Muscle of leg (tissue), 3 donors: ENCODE measurements at regions not wholly inside any gene's neighbourhood (a gene's known extent, or its start where the extent isn't known, plus 50 kb on each side); places are given as distances from the start of the nearest gene placed in this dataset.
"Not testable (repeated sequence)": the region's sequence is repeated elsewhere in the genome, so short reads cannot be mapped to it uniquely, and the experiment has no call there.

Experiments used
- DNase-seq: peaks from one replicate; pipeline ENCODE4 v3.0.0; 2013
- H3K27ac ChIP-seq: one replicate; pipeline ENCODE4 v1.5.1; 2013; ENCODE audit warnings: mild to moderate bottlenecking, low read length, control low read depth
- H3K27me3 ChIP-seq: one replicate; pipeline ENCODE4 v1.6.1; 2013; ENCODE audit warnings: low read length; ENCODE audit not compliant: control insufficient read depth, insufficient read depth
- H3K36me3 ChIP-seq: one replicate; pipeline ENCODE4 v1.6.1; 2013; ENCODE audit warnings: low read length; ENCODE audit not compliant: control insufficient read depth, insufficient read depth
- H3K4me1 ChIP-seq: one replicate; pipeline ENCODE4 v1.6.1; 2013; ENCODE audit warnings: low read length; ENCODE audit not compliant: control insufficient read depth, insufficient read depth
- H3K4me3 ChIP-seq: one replicate; pipeline ENCODE4 v1.5.1; 2013; ENCODE audit warnings: low read length, control low read depth
- H3K9me3 ChIP-seq: replicated peaks from 2 replicates; pipeline ENCODE4 v1.6.1; 2013; ENCODE audit warnings: low read depth, low read length; ENCODE audit not compliant: control insufficient read depth
- WGBS: methylation state at CpG from one replicate; pipeline ENCODE4 v1.1.5; 2013; ENCODE audit warnings: missing lambda C conversion rate; ENCODE audit not compliant: insufficient coverage; 5-methylcytosine and 5-hydroxymethylcytosine counted together

DNA sequence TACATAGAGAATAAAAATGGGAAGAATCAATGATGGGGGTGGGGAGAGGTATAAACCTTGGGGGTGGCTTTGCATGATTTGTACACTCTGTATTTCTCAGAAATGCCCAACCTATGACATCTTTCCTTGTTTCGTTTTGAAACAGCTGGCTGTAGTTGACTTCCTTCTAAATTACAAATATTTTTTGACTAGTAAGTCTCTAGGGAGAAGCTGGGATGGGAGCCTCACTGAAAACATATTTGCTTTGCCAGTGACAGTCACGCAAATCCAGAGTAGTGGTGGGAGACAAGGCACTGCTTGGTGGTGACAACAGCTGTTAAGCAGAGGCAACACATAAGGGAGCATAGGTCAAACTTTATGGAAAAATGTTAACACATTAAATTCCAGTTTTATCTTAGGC is 440.5 kb downstream of the SEMA3D start:
- Histone ChIP-seq H3K4me3 (no peak overlapping the region), H3K4me1 (peaks cover 4% of the 10 kb centered on the region), H3K27ac (peak overlapping the region; percentile 78), H3K9me3 (no peaks in the 10 kb centered on the region), H3K36me3 (no peaks in the 10 kb centered on the region), H3K27me3 (no peaks in the 10 kb centered on the region)
- peak; percentile 88 for DNase-seq
- 0% methylated on average over 1 of the region's 2 CpGs for WGBS

DNA sequence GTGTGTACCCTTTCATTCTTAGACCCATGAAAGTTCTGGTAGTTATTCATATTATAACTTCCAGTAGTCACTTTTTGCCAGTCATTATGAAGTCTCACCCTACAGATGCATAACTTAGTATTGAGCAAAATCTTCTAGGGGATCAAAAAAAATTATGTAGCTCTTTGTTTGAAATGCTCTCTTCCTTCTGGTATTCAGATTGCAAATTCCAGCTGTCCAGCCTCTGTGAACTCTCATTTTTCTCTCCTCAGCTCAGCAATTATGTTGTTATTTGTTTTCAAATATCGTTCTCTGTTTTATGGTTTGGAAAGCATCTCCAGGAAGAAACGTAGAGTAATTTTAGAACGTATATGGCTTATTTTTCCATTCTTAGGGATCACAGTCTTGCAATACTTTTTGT is 442.5 kb downstream of the SEMA3D start:
- no peaks in the 10 kb centered on the region for H3K36me3 ChIP-seq
- DNase-seq, result peak; percentile 29
- H3K9me3 ChIP-seq, result no peaks in the 10 kb centered on the region
- no CpG with 5 or more reads among the region's 3 CpGs for WGBS
- no peaks in the 10 kb centered on the region for H3K27me3 ChIP-seq
- no peak overlapping the region for H3K27ac ChIP-seq
- H3K4me3 ChIP-seq, result no peak overlapping the region
- peaks cover 4% of the 10 kb centered on the region for H3K4me1 ChIP-seq

DNA sequence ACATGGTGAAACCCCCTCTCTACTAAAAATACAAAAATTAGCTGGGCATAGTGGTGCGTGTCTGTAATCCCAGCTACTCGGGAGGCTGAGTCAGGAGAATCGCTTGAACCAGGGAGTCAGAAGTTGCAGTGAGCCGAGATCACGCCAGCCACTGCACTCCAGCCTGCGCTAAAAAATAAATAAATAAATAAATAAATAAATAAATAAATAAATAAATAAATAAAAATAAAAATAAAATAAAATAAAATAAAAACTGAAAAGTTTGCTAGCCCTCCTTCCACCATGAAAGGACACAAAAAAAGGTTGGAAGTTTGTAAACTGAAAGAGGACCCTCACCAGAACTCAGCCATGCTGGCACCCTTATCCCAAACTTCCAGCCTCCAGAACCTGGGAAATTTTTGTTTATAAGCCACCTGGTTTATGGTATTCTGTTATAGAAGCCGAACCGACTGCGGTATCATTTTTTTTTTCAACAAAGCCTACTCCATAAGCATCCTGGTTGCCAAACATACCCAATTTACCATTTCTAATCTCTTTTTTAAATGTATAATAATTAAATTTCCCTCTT is 448.2 kb downstream of the SEMA3D start:
- WGBS, result no CpG with 5 or more reads among the region's 9 CpGs
- Histone ChIP-seq H3K4me1 (no peaks in the 10 kb centered on the region), H3K9me3 (no peaks in the 10 kb centered on the region), H3K27ac (no peak overlapping the region), H3K27me3 (no peaks in the 10 kb centered on the region), H3K36me3 (no peaks in the 10 kb centered on the region), H3K4me3 (no peak overlapping the region)
- DNase-seq, result no peak

DNA sequence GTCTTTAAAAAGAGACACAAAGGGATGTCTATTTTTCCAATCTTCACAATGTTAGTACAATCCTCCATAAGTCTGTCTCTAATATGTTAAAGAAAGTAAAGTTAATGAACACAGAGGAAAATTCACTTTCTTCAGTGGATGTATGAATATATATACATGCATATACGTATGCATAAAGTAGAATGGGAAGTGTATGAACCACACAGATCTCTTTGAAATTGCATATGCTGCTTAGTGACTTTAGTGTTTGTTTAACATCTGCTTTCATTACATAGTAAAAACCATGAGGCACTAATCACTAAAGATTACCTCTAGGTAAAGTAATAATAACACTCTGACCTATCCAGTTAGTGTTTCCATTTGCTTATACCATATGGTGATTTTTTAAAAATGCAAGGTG is 451.2 kb downstream of the SEMA3D start:
- Histone ChIP-seq H3K27me3 (no peaks in the 10 kb centered on the region), H3K4me3 (no peak overlapping the region), H3K4me1 (no peaks in the 10 kb centered on the region), H3K9me3 (peaks cover 7% of the 10 kb centered on the region), H3K27ac (no peak overlapping the region), H3K36me3 (no peaks in the 10 kb centered on the region)
- no CpG with 5 or more reads among the region's 1 CpG for WGBS
- no peak for DNase-seq

DNA sequence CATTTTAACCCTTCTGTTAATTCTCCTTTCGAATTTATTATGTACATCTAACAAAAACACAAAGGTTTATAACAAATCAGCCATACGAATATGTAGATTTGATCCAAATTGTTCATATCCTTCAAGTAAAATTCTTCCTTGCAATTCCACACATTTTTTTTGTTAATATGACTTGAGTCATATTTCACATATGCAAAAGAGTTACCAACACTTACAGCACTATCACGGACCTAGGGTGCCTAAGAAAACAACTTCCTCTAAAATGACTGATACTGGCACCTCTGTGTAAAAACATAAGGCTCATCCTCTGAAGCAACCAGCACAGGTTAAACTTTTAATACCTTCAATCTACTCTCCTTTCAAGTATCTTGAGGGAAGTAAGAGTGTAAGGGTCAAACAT is 451.8 kb downstream of the SEMA3D start:
- WGBS, result no CpG with 5 or more reads among the region's 3 CpGs
- Histone ChIP-seq H3K27me3 (no peaks in the 10 kb centered on the region), H3K4me1 (no peaks in the 10 kb centered on the region), H3K9me3 (peaks cover 7% of the 10 kb centered on the region), H3K4me3 (no peak overlapping the region), H3K27ac (no peak overlapping the region), H3K36me3 (no peaks in the 10 kb centered on the region)
- no peak for DNase-seq

DNA sequence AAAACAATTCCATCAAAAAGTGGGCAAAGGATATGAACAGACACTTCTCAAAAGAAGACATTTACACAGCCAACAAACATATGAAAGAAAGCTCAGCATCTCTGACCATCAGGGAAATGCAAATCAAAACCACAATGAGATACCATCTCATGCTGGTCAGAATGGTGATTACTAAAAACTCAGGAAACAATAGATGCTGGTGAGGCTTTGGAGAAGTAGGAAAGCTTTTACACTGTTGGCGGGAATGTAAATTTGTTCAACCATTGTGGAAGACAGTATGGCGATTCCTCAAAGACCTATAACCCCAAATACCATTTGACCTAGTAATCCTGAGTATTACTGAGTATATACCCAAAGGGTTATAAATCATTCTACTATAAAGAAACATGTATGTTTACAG is 452.9 kb downstream of the SEMA3D start:
- not testable (repeated sequence) for H3K27ac ChIP-seq, DNase-seq, H3K27me3 ChIP-seq, H3K4me3 ChIP-seq, H3K9me3 ChIP-seq, H3K36me3 ChIP-seq, H3K4me1 ChIP-seq
- no CpG with 5 or more reads among the region's 2 CpGs for WGBS

DNA sequence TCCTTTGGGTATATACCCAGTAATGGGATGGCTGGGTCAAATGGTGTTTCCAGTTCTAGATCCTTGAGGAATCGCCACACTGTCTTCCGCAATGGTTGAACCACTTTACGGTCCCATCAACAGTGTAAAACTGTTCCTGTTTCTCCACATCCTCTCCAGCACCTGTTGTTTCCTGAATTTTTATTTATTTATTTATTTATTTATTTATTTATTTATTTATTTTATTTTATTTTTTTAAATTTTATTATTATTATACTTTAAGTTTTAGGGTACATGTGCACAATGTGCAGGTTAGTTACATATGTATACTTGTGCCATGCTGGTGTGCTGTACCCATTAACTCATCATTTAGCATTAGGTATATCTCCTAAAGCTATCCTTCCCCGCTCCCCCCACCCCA is 456.0 kb downstream of the SEMA3D start:
- not testable (repeated sequence) for H3K27me3 ChIP-seq, DNase-seq, H3K4me1 ChIP-seq, H3K9me3 ChIP-seq, H3K36me3 ChIP-seq, H3K27ac ChIP-seq, H3K4me3 ChIP-seq
- no CpG with 5 or more reads among the region's 4 CpGs for WGBS

DNA sequence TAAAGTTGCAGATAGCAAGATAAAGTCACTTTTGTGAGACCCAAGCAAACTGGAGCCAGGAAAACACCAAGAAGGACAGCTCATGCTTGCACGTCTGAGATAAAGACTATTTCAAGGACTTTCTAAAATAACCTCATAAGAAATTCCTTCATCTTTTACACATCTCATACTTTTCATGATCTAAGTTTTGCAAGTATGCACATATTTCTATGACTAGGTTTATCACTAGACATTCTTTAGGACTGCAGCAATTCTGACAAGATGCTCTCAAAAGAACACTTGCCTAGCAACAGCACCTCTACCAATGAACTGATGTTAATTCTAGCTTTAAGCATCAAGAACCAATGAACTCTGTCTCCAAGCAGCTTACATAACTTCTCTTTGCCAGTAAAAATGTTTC is 457.6 kb downstream of the SEMA3D start:
- no peaks in the 10 kb centered on the region for H3K27me3 ChIP-seq
- H3K4me1 ChIP-seq, result no peaks in the 10 kb centered on the region
- peaks cover 7% of the 10 kb centered on the region for H3K9me3 ChIP-seq
- DNase-seq, result no peak
- no peak overlapping the region for H3K4me3 ChIP-seq
- no peak overlapping the region for H3K27ac ChIP-seq
- H3K36me3 ChIP-seq, result no peaks in the 10 kb centered on the region
- 43% methylated on average over 1 of the region's 1 CpG for WGBS

DNA sequence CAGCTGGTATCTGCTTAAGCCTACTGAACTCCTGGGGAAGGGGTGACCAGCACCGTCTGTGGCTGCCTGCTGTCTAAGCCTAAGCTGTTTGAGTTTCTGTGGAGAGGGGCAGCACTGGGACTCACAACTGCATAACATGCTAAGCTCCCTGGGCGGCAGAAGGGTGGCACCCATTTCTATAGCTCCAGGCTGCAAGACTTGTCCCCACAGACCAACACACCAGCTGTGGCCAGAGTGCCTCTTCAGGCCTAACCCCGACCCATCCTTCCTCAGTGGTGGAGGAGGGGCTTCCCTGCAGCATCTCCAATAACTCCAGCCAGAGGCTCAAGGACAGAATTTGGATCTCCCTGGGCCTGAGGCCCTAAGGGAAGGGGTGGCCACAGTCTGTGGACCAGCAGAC is 464.1 kb downstream of the SEMA3D start:
- H3K4me3 ChIP-seq, result no peak overlapping the region
- H3K4me1 ChIP-seq, result no peaks in the 10 kb centered on the region
- DNase-seq, result no peak
- no peaks in the 10 kb centered on the region for H3K27me3 ChIP-seq
- H3K36me3 ChIP-seq, result no peaks in the 10 kb centered on the region
- WGBS, result no CpG with 5 or more reads among the region's 3 CpGs
- H3K27ac ChIP-seq, result no peak overlapping the region
- no peaks in the 10 kb centered on the region for H3K9me3 ChIP-seq

DNA sequence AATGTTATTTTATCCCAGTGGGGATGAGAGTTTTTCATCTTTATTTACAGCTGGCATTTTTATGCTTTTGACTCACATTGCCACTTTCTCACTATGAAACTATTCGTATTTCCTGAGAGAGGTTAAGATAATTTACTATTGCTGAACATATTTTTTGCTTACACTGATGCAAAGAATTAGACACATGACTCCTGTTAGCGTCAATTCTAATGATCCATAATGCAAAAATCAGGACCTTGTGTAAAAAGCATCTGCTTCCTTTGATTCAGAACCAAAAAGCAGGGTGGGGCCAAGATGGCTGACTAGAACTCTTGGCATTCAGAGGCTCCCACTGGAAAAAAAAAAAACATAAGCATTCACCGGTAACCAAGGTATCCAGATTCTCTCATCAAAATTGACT is 464.8 kb downstream of the SEMA3D start:
- no peak overlapping the region for H3K4me3 ChIP-seq
- no peaks in the 10 kb centered on the region for H3K4me1 ChIP-seq
- no CpG with 5 or more reads among the region's 3 CpGs for WGBS
- no peaks in the 10 kb centered on the region for H3K27me3 ChIP-seq
- no peaks in the 10 kb centered on the region for H3K9me3 ChIP-seq
- H3K27ac ChIP-seq, result no peak overlapping the region
- no peaks in the 10 kb centered on the region for H3K36me3 ChIP-seq
- DNase-seq, result no peak

DNA sequence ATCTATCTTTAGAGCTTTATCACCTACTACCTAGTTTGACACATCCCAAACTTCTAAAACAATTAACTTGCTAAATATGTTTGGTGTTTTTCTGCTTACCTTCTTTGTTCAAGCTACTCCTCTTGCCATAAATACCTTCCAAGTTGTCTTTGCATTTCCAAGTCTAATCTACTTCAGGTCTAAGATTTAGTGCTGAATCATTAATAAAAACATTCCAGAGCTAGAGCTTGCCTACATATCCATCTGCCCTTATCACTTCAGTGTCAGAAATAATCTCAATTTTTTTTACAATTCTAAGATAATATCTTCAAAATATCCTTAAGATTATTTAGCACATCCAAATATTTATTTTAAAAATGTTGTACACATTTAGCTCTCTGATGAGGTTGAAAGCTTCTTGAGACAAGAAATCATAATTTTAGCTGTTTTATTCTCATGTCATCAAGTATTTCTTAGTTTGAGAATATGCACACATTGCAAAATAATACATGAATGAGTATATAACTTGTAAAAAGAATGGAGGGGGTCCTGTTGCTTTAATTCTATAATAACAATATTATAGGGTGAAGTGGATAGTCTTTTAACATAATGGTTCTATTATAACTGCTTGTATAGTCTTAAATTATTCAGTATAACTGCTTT is 466.3 kb downstream of the SEMA3D start:
- Histone ChIP-seq H3K4me1 (no peaks in the 10 kb centered on the region), H3K36me3 (no peaks in the 10 kb centered on the region), H3K27me3 (no peaks in the 10 kb centered on the region), H3K27ac (no peak overlapping the region), H3K4me3 (no peak overlapping the region), H3K9me3 (no peaks in the 10 kb centered on the region)
- no peak for DNase-seq
